Kidney epithelial cell (primary cell): ENCODE measurements at regions not wholly inside any gene's neighbourhood (a gene's known extent, or its start where the extent isn't known, plus 50 kb on each side); places are given as distances from the start of the nearest gene placed in this dataset.
"Not testable (repeated sequence)": the region's sequence is repeated elsewhere in the genome, so short reads cannot be mapped to it uniquely, and the experiment has no call there.

Experiments used
- DNase-seq: peaks from one replicate; pipeline ENCODE4 v3.0.0-alpha.2; 2010; ENCODE audit warnings: low read depth
- H3K27me3 ChIP-seq: 2 replicates; pipeline ENCODE4 v1.6.0; 2011; ENCODE audit warnings: low read length; ENCODE audit not compliant: control insufficient read depth, insufficient read depth
- H3K36me3 ChIP-seq: 2 replicates; pipeline ENCODE4 v1.5.1; 2011; ENCODE audit warnings: low read length; ENCODE audit not compliant: control insufficient read depth, insufficient read depth
- H3K4me3 ChIP-seq: 2 replicates; pipeline ENCODE4 v1.5.1; 2011; ENCODE audit warnings: low read depth, mild to moderate bottlenecking, control low read depth, low read length
- TF ChIP-seq, protein P1 (sequence below): IDR thresholded peaks from 2 replicates; pipeline ENCODE4 v1.5.1; 2011; ENCODE audit warnings: mild to moderate bottlenecking, moderate library complexity, low read length, control low read depth, inconsistent platforms; ENCODE audit not compliant: insufficient read depth, poor library complexity, severe bottlenecking

DNA sequence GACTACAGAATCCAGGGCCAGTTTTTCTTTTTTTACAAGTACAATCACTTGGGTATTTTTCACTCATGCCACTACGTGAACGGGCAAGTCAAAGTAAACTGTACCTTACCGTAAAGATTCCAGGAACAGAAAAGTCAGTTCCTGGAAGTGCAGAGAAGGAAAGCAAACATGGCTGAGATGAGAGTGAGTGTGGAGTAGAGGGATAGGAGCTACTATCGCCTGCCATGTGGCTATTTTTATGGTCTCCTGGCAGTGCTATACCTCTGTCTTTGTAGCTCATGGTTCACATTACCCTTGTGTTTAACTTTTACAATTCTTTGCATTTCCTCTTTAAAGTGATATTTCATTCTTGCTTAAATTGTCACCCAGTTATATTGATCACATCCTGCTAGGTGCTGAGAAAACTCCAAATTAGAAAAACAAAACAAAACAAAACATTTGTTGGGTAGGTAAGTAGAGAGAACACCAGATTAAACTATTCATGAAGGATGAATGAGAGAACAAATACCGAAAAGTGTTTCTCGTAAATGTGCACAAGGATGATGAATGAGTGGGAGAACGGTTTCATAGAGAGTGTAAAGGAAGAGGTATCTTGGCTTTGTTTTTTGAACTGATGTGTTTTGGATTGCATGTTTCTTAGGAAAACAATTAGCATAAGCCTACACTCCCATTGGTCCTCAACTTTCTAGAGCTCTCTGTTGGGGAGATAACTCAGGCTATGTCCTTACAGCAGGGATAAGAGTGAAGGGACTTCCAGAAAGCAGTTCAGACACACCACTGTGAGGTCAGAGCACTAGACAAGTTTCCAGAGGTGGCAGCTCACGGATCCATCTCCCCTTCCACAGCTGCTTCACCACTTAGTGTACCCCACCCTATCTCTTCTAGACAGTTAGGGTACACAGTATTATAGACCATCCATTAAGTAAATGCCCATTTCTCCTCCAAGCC lies 163.7 kb downstream of the IPO8 start:
- Histone ChIP-seq H3K36me3 (no peaks in the 10 kb centered on the region), H3K4me3 (no peak overlapping the region), H3K27me3 (no peaks in the 10 kb centered on the region)
- DNase-seq = no peak
- TF ChIP-seq, protein P1, sequence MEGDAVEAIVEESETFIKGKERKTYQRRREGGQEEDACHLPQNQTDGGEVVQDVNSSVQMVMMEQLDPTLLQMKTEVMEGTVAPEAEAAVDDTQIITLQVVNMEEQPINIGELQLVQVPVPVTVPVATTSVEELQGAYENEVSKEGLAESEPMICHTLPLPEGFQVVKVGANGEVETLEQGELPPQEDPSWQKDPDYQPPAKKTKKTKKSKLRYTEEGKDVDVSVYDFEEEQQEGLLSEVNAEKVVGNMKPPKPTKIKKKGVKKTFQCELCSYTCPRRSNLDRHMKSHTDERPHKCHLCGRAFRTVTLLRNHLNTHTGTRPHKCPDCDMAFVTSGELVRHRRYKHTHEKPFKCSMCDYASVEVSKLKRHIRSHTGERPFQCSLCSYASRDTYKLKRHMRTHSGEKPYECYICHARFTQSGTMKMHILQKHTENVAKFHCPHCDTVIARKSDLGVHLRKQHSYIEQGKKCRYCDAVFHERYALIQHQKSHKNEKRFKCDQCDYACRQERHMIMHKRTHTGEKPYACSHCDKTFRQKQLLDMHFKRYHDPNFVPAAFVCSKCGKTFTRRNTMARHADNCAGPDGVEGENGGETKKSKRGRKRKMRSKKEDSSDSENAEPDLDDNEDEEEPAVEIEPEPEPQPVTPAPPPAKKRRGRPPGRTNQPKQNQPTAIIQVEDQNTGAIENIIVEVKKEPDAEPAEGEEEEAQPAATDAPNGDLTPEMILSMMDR = no peak

DNA sequence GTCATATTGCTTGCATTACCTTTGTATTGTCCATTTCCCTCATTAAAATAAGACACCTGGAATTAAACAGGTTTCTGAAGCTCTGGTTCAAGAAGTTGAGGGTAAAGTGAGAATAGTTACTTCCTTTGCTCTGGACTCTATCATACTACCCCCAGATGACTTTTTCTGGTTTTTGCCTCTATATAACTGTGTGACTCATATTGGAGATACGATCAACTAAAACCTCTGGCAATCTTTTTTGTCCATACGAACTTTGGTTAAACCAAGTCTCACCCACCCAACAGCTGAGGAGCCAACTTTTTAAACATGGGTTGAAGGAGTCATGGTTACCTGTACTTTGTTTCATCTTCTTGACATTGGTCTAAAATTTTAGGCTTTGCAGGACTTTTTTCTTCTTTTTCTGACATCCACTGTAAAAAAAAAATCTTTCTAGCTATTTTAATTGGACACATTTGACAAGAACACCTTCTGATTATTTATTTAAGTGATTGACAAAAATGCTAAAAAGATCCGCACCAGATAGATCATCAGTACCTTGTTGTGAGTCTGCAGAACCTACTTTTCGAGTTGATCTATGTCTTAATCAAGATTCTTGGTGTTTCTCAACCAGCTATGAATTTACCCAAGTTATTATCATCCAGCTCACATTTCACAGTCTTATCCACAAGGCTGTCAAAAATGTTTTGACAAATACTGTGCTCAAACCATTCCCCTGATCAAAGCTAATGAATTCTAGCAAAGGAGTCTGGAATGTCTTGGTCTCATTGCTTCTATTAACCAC lies 166.0 kb downstream of the IPO8 start:
- no peak for DNase-seq
- Histone ChIP-seq H3K4me3 (no peak overlapping the region), H3K27me3 (no peaks in the 10 kb centered on the region), H3K36me3 (no peaks in the 10 kb centered on the region)
- TF ChIP-seq, protein P1 = no peak

DNA sequence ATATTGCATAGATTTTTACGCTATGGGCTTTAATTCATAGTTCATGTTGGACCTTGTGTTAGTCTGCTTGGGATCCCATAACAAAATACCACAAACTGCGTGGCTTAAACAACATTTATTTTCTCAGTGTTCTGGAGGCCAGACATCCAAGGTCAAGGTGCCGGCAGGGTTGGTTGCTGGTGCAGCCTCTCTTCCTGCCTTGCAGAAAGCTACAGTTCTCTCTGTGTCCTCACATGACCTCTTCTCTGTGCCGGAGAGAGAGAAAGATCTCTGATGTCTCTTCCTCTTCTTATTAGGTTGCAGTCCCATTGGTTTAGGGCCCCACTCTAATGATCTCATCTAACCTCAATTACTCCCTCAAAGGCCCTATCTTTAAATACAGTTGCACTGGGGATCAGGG lies 170.5 kb downstream of the IPO8 start:
- H3K4me3 ChIP-seq = no peak overlapping the region
- H3K36me3 ChIP-seq = no peaks in the 10 kb centered on the region
- H3K27me3 ChIP-seq = no peaks in the 10 kb centered on the region
- TF ChIP-seq, protein P1 = no peak
- no peak for DNase-seq

DNA sequence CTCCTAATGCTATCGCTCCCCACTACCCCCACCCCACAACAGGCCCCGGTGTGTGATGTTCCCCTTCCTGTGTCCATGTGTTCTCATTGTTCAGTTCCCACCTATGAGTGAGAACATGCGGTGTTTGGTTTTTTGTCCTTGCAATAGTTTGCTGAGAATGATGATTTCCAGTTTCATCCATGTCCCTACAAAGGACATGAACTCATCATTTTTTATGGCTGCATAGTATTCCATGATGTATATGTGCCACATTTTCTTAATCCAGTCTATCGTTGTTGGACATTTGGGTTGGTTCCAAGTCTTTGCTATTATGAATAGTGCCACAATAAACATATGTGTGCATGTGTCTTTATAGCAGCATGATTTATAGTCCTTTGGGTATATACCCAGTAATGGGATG lies 175.4 kb downstream of the IPO8 start:
- not testable (repeated sequence) for H3K4me3 ChIP-seq, H3K27me3 ChIP-seq, H3K36me3 ChIP-seq

DNA sequence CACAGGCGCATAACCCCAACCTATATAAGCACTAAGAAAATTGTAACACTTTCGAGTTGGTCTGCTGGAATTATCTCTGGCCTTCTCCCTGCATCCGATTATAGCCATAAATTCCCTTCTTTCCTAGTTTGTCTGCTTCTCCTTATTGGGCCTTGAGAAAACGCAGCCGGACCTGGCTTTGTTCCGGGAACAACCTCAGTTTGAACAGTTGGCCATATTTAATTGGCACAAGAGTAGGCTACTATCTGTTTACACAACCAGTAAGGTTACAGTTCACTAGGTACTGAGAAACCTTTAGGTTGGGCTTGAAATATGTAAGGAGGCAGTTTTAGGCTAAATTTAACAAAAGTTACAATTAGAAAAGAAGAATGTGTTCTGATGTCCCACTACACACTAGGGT lies 176.1 kb downstream of the IPO8 start:
- H3K27me3 ChIP-seq = no peaks in the 10 kb centered on the region
- DNase-seq = no peak
- no peaks in the 10 kb centered on the region for H3K36me3 ChIP-seq
- TF ChIP-seq, protein P1 = no peak
- no peak overlapping the region for H3K4me3 ChIP-seq

More for the DNA sequence above, 175.4 kb downstream of the IPO8 start:
- not testable (repeated sequence) for DNase-seq

DNA sequence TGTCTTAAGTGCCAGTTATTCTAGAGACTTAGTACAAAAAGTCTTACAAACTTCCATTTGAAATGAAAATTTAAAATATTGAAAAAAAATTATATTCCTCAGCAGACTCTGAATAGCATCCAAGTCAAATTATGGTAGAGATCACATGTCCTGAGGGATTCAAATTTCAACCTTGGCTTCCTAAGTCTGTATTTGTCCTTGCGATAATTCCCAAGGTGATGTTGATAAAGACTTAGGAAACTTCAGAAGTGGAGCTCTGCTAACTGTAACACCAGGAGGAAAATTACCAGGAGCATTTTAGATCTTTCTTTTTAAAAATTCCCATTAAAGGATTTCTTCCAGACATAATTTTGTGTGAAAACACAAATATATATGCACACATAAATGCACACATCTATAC lies 178.3 kb downstream of the IPO8 start:
- no peaks in the 10 kb centered on the region for H3K27me3 ChIP-seq
- TF ChIP-seq, protein P1 = no peak
- H3K36me3 ChIP-seq = no peaks in the 10 kb centered on the region
- no peak for DNase-seq
- no peak overlapping the region for H3K4me3 ChIP-seq
